SK-N-SH (cell line): ENCODE measurements at regions not wholly inside any gene's neighbourhood (a gene's known extent, or its start where the extent isn't known, plus 50 kb on each side); places are given as distances from the start of the nearest gene placed in this dataset.

Source experiments
- CHD2 ChIP-seq: fragments of 150-350 bp; IDR thresholded peaks from 2 replicates; pipeline ENCODE4 v1.6.1; 2018; ENCODE audit warnings: low read length; ENCODE audit not compliant: partially characterized antibody
- CTCF ChIP-seq: fragments of 200-600 bp; sonication (generic); IDR thresholded peaks from 2 replicates; pipeline ENCODE4 v1.6.1; 2017; ENCODE audit warnings: antibody characterized with exemption, mild to moderate bottlenecking, moderate library complexity
- EP300 ChIP-seq, 2 experiments: IDR thresholded peaks; 2 replicates each; pipeline versions ENCODE4 v1.4.0 to v1.6.1; 2012; ENCODE audit warnings: borderline replicate concordance in 1 of 2, low read depth in 1 of 2, low read length in 1 of 2
- EZH2phosphoT487 ChIP-seq: fragments of 200-600 bp; sonication (generic); IDR thresholded peaks from 2 replicates; pipeline ENCODE4 v1.6.1; 2017; ENCODE audit warnings: low read depth, mixed run types, mild to moderate bottlenecking, antibody characterized with exemption, moderate library complexity, borderline replicate concordance
- GATA2 ChIP-seq: sonication (generic); formaldehyde crosslinking; IDR thresholded peaks from 2 replicates; pipeline ENCODE4 v1.5.0; 2020; ENCODE audit warnings: mild to moderate bottlenecking, missing genetic modification reagents
- MAX ChIP-seq: IDR thresholded peaks from 2 replicates; pipeline ENCODE4 v1.4.0; 2012; ENCODE audit warnings: low read depth
- NFIC ChIP-seq: IDR thresholded peaks from 2 replicates; pipeline ENCODE4 v1.4.0; 2012; ENCODE audit warnings: borderline replicate concordance
- NRF1 ChIP-seq: IDR thresholded peaks from 2 replicates; pipeline ENCODE4 v1.6.1; 2012; ENCODE audit warnings: low read depth, mild to moderate bottlenecking, low read length
- TF ChIP-seq, protein P1 (sequence below): IDR thresholded peaks from 2 replicates; pipeline ENCODE4 v1.6.1; 2012; ENCODE audit warnings: mild to moderate bottlenecking, low read depth, low read length, moderate library complexity

DNA sequence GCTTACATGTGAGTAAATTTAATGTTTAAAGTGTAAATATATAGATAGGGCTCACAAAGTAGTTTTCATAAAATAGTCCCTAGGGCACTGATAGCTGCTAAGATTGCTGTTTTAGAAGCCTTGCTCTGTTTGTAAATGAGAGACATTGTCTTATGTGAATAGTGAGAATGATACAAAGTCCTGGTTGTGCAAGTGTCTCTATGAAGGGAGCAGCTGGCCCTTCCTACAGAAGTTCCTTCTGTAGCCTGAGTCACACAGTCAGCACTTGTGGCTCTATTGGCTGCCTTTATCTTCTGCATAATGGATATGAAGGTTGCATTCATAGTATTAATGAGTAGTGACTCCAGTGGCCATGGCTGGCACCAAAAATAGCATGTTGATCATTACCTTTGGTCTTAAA lies 279.7 kb downstream of the OSR1 start:
- no peak for TF ChIP-seq CTCF
- no peak for TF ChIP-seq EZH2phosphoT487
- TF ChIP-seq MAX = no peak
- no peak for TF ChIP-seq NRF1
- TF ChIP-seq EP300 (IDR thresholded peaks at IDR 0.05; ENCODE audit: borderline replicate concordance in 1 of 2, low read depth in 1 of 2, low read length in 1 of 2) = no peak
- no peak for TF ChIP-seq GATA2 (CRISPR knock-in tag)
- TF ChIP-seq CHD2 = no peak
- no peak for TF ChIP-seq NFIC
- TF ChIP-seq, protein P1, sequence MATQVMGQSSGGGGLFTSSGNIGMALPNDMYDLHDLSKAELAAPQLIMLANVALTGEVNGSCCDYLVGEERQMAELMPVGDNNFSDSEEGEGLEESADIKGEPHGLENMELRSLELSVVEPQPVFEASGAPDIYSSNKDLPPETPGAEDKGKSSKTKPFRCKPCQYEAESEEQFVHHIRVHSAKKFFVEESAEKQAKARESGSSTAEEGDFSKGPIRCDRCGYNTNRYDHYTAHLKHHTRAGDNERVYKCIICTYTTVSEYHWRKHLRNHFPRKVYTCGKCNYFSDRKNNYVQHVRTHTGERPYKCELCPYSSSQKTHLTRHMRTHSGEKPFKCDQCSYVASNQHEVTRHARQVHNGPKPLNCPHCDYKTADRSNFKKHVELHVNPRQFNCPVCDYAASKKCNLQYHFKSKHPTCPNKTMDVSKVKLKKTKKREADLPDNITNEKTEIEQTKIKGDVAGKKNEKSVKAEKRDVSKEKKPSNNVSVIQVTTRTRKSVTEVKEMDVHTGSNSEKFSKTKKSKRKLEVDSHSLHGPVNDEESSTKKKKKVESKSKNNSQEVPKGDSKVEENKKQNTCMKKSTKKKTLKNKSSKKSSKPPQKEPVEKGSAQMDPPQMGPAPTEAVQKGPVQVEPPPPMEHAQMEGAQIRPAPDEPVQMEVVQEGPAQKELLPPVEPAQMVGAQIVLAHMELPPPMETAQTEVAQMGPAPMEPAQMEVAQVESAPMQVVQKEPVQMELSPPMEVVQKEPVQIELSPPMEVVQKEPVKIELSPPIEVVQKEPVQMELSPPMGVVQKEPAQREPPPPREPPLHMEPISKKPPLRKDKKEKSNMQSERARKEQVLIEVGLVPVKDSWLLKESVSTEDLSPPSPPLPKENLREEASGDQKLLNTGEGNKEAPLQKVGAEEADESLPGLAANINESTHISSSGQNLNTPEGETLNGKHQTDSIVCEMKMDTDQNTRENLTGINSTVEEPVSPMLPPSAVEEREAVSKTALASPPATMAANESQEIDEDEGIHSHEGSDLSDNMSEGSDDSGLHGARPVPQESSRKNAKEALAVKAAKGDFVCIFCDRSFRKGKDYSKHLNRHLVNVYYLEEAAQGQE = no peak
